Aorta (tissue), 5 donors: ENCODE measurements at regions not wholly inside any gene's neighbourhood (a gene's known extent, or its start where the extent isn't known, plus 50 kb on each side); places are given as distances from the start of the nearest gene placed in this dataset.

ENCODE experiments used
- ATAC-seq: fragments of 200-7000 bp; cut with Tn5 transposase; one replicate; pipeline ENCODE4 v1.9.1; 2022; ENCODE audit warnings: moderate library complexity; ENCODE audit not compliant: low FRiP score
- DNase-seq, 2 donors: peaks; one replicate each; pipeline ENCODE4 v3.0.0-alpha.2; 2020
- H3K27ac ChIP-seq, 2 donors: one replicate each; pipeline ENCODE4 v1.5.1; 2013; ENCODE audit warnings: low read length in 2 of 2, mild to moderate bottlenecking in 2 of 2, moderate library complexity in 2 of 2, control low read depth in 1 of 2, inconsistent platforms in 1 of 2, low read depth in 1 of 2
- H3K27me3 ChIP-seq, 2 donors: one replicate each; pipeline ENCODE4 v1.6.1; 2013; ENCODE audit warnings: control low read depth in 1 of 2, low read length in 1 of 2, mild to moderate bottlenecking in 1 of 2, moderate library complexity in 1 of 2; ENCODE audit not compliant: insufficient read depth in 2 of 2, control insufficient read depth in 1 of 2
- H3K36me3 ChIP-seq, 2 donors: one replicate each; pipeline ENCODE4 v1.6.1; 2013; ENCODE audit warnings: control low read depth in 1 of 2, low read length in 1 of 2, mild to moderate bottlenecking in 1 of 2; ENCODE audit not compliant: insufficient read depth in 2 of 2, control insufficient read depth in 1 of 2
- H3K4me1 ChIP-seq, 2 donors: one replicate each; pipeline ENCODE4 v1.6.1; 2013; ENCODE audit warnings: low read length in 2 of 2, control low read depth in 1 of 2, mild to moderate bottlenecking in 1 of 2, moderate library complexity in 1 of 2; ENCODE audit not compliant: insufficient read depth in 2 of 2, control insufficient read depth in 1 of 2
- H3K4me3 ChIP-seq, 2 donors: one replicate each; pipeline ENCODE4 v1.5.1; 2013; ENCODE audit warnings: low read length in 2 of 2, control low read depth in 1 of 2, mild to moderate bottlenecking in 1 of 2
- H3K9me3 ChIP-seq: one replicate; pipeline ENCODE4 v1.6.1; 2013; ENCODE audit warnings: mild to moderate bottlenecking, low read length; ENCODE audit not compliant: control insufficient read depth
- WGBS, 2 donors: extraction: QIAGEN DNeasy Blood & Tissue Kit; methylation state at CpG; one replicate each; pipeline ENCODE4 v1.1.7; 2013; 5-methylcytosine and 5-hydroxymethylcytosine counted together
- intact Hi-C, 2 donors: fragments of 100-400 bp; cut with DNase I; formaldehyde crosslinking; loops; one replicate each; pipeline versions ENCODE4 v1.14.2 to v1.15.0; 2022
- donor health status: healthy with polysubstance abuse.
- donor health status: Bipolar disorder and iron deficiency.
- donor health status: DM: no; HTN: no; CAD: no.
- donor health status: DM: no; HTN: no; CAD: no.
- donor health status: DM: yes; HTN: yes; CAD: no.

GRCh38 chr2:239865059-239865639, 160.0 kb downstream of the NDUFA10 start:
- H3K9me3 ChIP-seq, result no peaks in the 10 kb centered on the region
- DNase-seq, result no peak
- intact Hi-C loops, result no loop called here
- no peak for ATAC-seq
- no peak overlapping the region for H3K27ac ChIP-seq
- WGBS, 2 donors, result 95 to 96% methylated on average over 42 of the region's 42 CpGs
- no peak overlapping the region for H3K4me3 ChIP-seq
- no peaks in the 10 kb centered on the region for H3K27me3 ChIP-seq
- H3K36me3 ChIP-seq, result no peaks in the 10 kb centered on the region
- no peaks in the 10 kb centered on the region for H3K4me1 ChIP-seq

DNA sequence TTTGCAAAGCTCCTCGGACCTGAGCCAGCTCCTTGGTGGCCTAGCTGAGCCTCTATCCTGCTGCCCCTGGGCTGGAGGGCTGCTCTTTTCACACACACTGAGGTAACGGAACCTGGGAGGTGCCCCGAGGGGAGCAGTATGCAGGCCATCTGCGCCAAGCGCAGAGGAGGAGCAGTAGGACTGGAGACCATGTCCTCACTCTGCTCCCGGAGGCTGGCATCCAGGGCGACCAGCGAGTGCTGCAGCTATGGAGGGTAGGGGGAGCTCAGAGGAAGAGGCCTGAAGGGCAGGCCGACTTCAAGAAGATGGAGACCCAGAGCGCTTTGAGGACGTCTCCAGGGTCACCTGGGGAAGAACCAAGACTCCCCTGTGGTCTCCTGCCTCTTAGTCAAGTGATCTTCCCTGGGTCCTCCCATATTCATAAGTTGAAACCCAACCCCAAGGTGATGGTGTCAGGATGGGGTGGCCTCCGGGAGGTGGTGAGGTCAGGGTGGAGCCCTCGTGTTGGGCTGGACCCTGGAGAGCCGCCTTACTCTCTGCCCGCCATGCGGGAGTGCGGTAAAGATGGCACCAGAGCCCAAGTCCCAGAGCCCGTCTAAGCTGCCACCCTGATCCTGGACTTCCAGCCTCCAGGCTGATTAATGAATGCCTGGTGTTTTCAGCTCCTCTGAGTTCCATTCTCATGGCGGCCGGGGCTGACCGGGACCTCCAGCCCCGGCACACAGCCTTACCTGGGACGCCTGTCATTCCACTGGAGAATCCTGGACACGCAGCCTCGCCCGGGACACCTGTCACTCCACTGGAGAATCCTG, 160.7 kb downstream of the NDUFA10 start:
- H3K27me3 ChIP-seq, result no peaks in the 10 kb centered on the region
- no peak overlapping the region for H3K27ac ChIP-seq
- no peaks in the 10 kb centered on the region for H3K9me3 ChIP-seq
- H3K36me3 ChIP-seq, result no peaks in the 10 kb centered on the region
- no peak for ATAC-seq
- 93 to 96% methylated on average over 26 of the region's 26 CpGs for WGBS, 2 donors
- intact Hi-C loops, result no loop called here
- DNase-seq, result no peak
- H3K4me3 ChIP-seq, result no peak overlapping the region
- no peaks in the 10 kb centered on the region for H3K4me1 ChIP-seq

DNA sequence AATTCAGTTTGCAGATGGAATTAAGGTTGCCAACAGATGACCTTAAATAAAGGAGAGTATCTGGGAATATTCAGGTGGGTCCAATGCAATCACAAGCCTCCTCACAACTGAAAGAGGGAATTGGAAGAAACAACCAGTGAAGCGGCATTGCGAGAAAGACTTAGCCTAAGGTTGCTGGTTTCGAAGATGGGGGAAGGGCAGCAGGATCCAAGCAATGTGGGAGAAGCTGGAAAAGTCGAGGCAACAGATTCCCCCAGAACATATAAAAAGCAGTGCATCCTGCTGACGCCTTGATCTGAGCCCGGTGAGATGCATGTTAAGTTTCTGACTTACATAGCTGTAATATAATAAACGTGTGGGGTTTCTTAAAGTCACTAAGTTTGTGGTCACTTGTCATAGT, 162.5 kb downstream of the NDUFA10 start:
- H3K4me1 ChIP-seq, result no peaks in the 10 kb centered on the region
- intact Hi-C loops, result no loop called here
- H3K27ac ChIP-seq, result no peak overlapping the region
- DNase-seq, result no peak
- no peak for ATAC-seq
- no peaks in the 10 kb centered on the region for H3K36me3 ChIP-seq
- WGBS, 2 donors, result 77 to 78% methylated on average over 7 of the region's 7 CpGs
- H3K4me3 ChIP-seq, result no peak overlapping the region
- H3K9me3 ChIP-seq, result no peaks in the 10 kb centered on the region
- H3K27me3 ChIP-seq, result no peaks in the 10 kb centered on the region

GRCh38 chr2:239858179-239858578, 167.0 kb downstream of the NDUFA10 start:
- H3K9me3 ChIP-seq, result no peaks in the 10 kb centered on the region
- DNase-seq, result no peak
- no peak overlapping the region for H3K27ac ChIP-seq
- intact Hi-C loops, result no loop called here
- H3K36me3 ChIP-seq, result no peaks in the 10 kb centered on the region
- ATAC-seq, result no peak
- WGBS, 2 donors, result 58 to 59% methylated on average over 5 of the region's 5 CpGs
- H3K4me3 ChIP-seq, result no peak overlapping the region
- no peaks in the 10 kb centered on the region for H3K27me3 ChIP-seq
- no peaks in the 10 kb centered on the region for H3K4me1 ChIP-seq

GRCh38 chr2:239857591-239857990, 167.6 kb downstream of the NDUFA10 start:
- no peaks in the 10 kb centered on the region for H3K36me3 ChIP-seq
- H3K27me3 ChIP-seq, result no peaks in the 10 kb centered on the region
- no peaks in the 10 kb centered on the region for H3K9me3 ChIP-seq
- WGBS, 2 donors, result 76 to 96% methylated on average over 1 of the region's 1 CpG
- no peaks in the 10 kb centered on the region for H3K4me1 ChIP-seq
- no peak overlapping the region for H3K27ac ChIP-seq
- intact Hi-C loops, result no loop called here
- no peak for DNase-seq
- H3K4me3 ChIP-seq, result no peak overlapping the region
- ATAC-seq, result no peak

- WGBS, 2 donors, result 94 to 97% methylated on average over 8 of the region's 8 CpGs
- no peaks in the 10 kb centered on the region for H3K9me3 ChIP-seq
Measured at GRCh38 chr2:239856620-239857285, 168.4 kb downstream of the NDUFA10 start.

DNA sequence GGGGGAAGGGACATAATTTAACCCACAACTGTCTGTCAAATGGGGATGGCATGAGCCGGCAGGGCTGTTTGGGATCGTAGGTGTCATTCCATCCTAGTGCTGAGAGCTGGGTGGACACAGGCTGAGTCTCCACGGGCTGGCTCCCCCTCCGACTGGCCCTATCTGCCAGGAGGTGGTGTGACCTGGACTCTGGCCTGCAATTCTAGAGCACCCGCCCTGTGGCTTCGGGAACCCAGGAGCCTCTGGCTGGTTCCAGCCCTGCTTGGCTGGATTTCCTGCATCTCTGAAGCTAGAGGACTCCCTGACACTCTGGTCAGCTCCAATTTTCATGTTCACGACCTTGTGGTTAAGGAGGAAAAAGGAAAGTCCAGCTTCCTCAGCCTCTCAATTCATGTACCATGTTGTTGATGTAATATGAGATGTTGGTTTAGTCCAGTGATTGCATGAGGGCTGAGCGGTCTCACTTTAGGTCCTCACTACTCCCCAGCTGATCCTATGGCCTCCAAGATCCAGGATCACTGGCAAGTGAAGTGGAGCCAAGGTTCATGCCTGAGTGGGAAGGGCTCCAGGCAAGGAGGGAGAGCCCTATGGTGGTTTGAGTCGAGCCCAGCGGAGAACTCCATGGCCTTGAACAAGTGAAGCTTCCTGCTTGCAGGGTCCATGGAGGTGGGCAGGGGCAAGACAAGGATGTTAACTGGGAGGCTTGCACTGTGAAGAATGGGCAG, 169.1 kb downstream of the NDUFA10 start:
- Histone ChIP-seq H3K4me3 (no peak overlapping the region), H3K27ac (no peak overlapping the region), H3K36me3 (no peaks in the 10 kb centered on the region), H3K9me3 (no peaks in the 10 kb centered on the region), H3K27me3 (no peaks in the 10 kb centered on the region), H3K4me1 (no peaks in the 10 kb centered on the region)
- DNase-seq, result peak in 1 of 2 donors; percentile 76
- 88 to 89% methylated on average over 10 of the region's 10 CpGs for WGBS, 2 donors
- intact Hi-C loops, result no loop called here
- peak; percentile 71 for ATAC-seq

More at GRCh38 chr2:239856620-239857285, 168.4 kb downstream of the NDUFA10 start:
- H3K27ac ChIP-seq, result no peak overlapping the region
- H3K4me1 ChIP-seq, result no peaks in the 10 kb centered on the region
- H3K27me3 ChIP-seq, result no peaks in the 10 kb centered on the region
- DNase-seq, result no peak
- H3K36me3 ChIP-seq, result no peaks in the 10 kb centered on the region
- no peak for ATAC-seq
- intact Hi-C loops, result no loop called here
- no peak overlapping the region for H3K4me3 ChIP-seq

DNA sequence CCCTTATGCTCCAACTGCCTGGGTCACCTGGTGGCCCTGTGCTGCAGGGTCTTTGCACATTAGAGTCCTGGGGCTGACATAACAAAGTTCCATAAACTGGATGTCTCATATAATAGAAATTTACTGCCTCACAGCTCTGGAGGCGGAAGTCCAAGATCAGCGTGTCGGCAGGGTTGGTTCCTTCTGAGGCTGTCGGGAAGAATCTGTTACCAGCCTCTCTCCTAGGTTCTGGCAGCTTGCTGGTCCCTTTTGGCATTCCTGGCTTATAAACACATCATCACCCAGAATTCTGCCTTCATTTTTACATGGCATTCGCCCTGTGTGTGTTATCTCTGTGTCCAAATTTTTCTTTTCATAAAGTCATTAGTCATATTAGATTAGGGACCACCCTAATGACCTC, 170.5 kb downstream of the NDUFA10 start:
- Histone ChIP-seq H3K4me1 (no peaks in the 10 kb centered on the region), H3K27ac (no peak overlapping the region), H3K36me3 (no peaks in the 10 kb centered on the region), H3K9me3 (peaks cover 1% of the 10 kb centered on the region), H3K4me3 (no peak overlapping the region), H3K27me3 (no peaks in the 10 kb centered on the region)
- no peak for ATAC-seq
- intact Hi-C loops, result no loop called here
- DNase-seq, result no peak
- WGBS, 2 donors, result 52 to 62% methylated on average over 5 of the region's 5 CpGs
